ENCODE measurements at regions not wholly inside any gene's neighbourhood (a gene's known extent, or its start where the extent isn't known, plus 50 kb on each side); places are given as distances from the start of the nearest gene placed in this dataset.

GRCh38 chr5:56313596-56313995 is 80.5 kb upstream of the ANKRD55 start:
- TF ChIP-seq ZNF274 (IDR thresholded peaks at IDR 0.05; ENCODE audit: low read depth, low read length) (no peak), YY1 (IDR thresholded peaks at IDR 0.05; ENCODE audit: insufficient read depth, insufficient read length) (no peak)

All from NT2/D1 (cell line).